ENCODE measurements at regions not wholly inside any gene's neighbourhood (a gene's known extent, or its start where the extent isn't known, plus 50 kb on each side); places are given as distances from the start of the nearest gene placed in this dataset.
A peak's percentile ranks its signal among the peaks of the same experiment; 100 is the strongest.
"Not testable (repeated sequence)": the region's sequence is repeated elsewhere in the genome, so short reads cannot be mapped to it uniquely, and the experiment has no call there.

- no peaks in the 10 kb centered on the region for H3K36me3 Mint-ChIP-seq (ENCODE audit: low read depth)
- no peak for DNase-seq
- H3K27ac Mint-ChIP-seq, result no peak overlapping the region
- no peaks in the 10 kb centered on the region for H3K4me1 Mint-ChIP-seq
- H3K27me3 Mint-ChIP-seq, result peaks cover under 1% of the 10 kb centered on the region
- no peaks in the 10 kb centered on the region for H3K9me3 ChIP-seq (ENCODE audit: control insufficient read depth, low read length, poor library complexity, severe bottlenecking)
- no peak for ATAC-seq
- H3K4me3 Mint-ChIP-seq, result no peak overlapping the region
Measured at GRCh38 chr2:239868556-239869181, 156.5 kb downstream of the NDUFA10 start.

GRCh38 chr2:239866778-239867177 lies 158.4 kb downstream of the NDUFA10 start:
- Mint-ChIP-seq H3K36me3 (ENCODE audit: low read depth) (no peaks in the 10 kb centered on the region), H3K27me3 (no peaks in the 10 kb centered on the region), H3K27ac (no peak overlapping the region), H3K4me3 (no peak overlapping the region), H3K4me1 (peaks cover 7% of the 10 kb centered on the region)
- no peak for DNase-seq
- no peak for ATAC-seq
- H3K9me3 ChIP-seq (ENCODE audit: control insufficient read depth, low read length, poor library complexity, severe bottlenecking), result no peaks in the 10 kb centered on the region

- no peaks in the 10 kb centered on the region for H3K9me3 ChIP-seq (ENCODE audit: control insufficient read depth, low read length, poor library complexity, severe bottlenecking)
- Mint-ChIP-seq H3K27me3 (no peaks in the 10 kb centered on the region), H3K27ac (no peak overlapping the region), H3K4me3 (no peak overlapping the region), H3K36me3 (ENCODE audit: low read depth) (no peaks in the 10 kb centered on the region), H3K4me1 (peaks cover 10% of the 10 kb centered on the region)
- DNase-seq (no peak), ATAC-seq (no peak)
Measured at GRCh38 chr2:239866350-239866749, 158.8 kb downstream of the NDUFA10 start.

GRCh38 chr2:239865856-239866255 lies 159.3 kb downstream of the NDUFA10 start:
- DNase-seq; H3K27ac Mint-ChIP-seq; H3K27me3 Mint-ChIP-seq; ATAC-seq; H3K36me3 Mint-ChIP-seq (ENCODE audit: low read depth); H3K9me3 ChIP-seq (ENCODE audit: control insufficient read depth, low read length, poor library complexity, severe bottlenecking); H3K4me3 Mint-ChIP-seq: not testable (repeated sequence)
- H3K4me1 Mint-ChIP-seq, result peaks cover 13% of the 10 kb centered on the region

- DNase-seq (no peak), ATAC-seq (no peak)
- H3K9me3 ChIP-seq (ENCODE audit: control insufficient read depth, low read length, poor library complexity, severe bottlenecking), result no peaks in the 10 kb centered on the region
- Mint-ChIP-seq H3K27ac (no peak overlapping the region), H3K36me3 (ENCODE audit: low read depth) (no peaks in the 10 kb centered on the region), H3K4me1 (peaks cover 16% of the 10 kb centered on the region), H3K4me3 (no peak overlapping the region), H3K27me3 (no peaks in the 10 kb centered on the region)
Measured at GRCh38 chr2:239865059-239865639, 160.0 kb downstream of the NDUFA10 start.

- Mint-ChIP-seq H3K4me1 (peaks cover 16% of the 10 kb centered on the region), H3K36me3 (ENCODE audit: low read depth) (no peaks in the 10 kb centered on the region), H3K4me3 (no peak overlapping the region), H3K27me3 (no peaks in the 10 kb centered on the region), H3K27ac (no peak overlapping the region)
- ATAC-seq (no peak), DNase-seq (no peak)
- no peaks in the 10 kb centered on the region for H3K9me3 ChIP-seq (ENCODE audit: control insufficient read depth, low read length, poor library complexity, severe bottlenecking)
Measured at GRCh38 chr2:239864247-239865058, 160.7 kb downstream of the NDUFA10 start.

GRCh38 chr2:239862613-239863012 lies 162.5 kb downstream of the NDUFA10 start:
- H3K4me3 Mint-ChIP-seq, result no peak overlapping the region
- H3K9me3 ChIP-seq (ENCODE audit: control insufficient read depth, low read length, poor library complexity, severe bottlenecking), result no peaks in the 10 kb centered on the region
- DNase-seq (no peak), ATAC-seq (no peak)
- H3K4me1 Mint-ChIP-seq, result peaks cover 16% of the 10 kb centered on the region
- H3K36me3 Mint-ChIP-seq (ENCODE audit: low read depth), result peaks cover 2% of the 10 kb centered on the region
- H3K27ac Mint-ChIP-seq, result peak overlapping the region; percentile 53
- no peaks in the 10 kb centered on the region for H3K27me3 Mint-ChIP-seq

- Mint-ChIP-seq H3K4me3 (no peak overlapping the region), H3K4me1 (peaks cover 16% of the 10 kb centered on the region)
Measured at GRCh38 chr2:239858179-239858578, 167.0 kb downstream of the NDUFA10 start.

GRCh38 chr2:239857591-239857990 lies 167.6 kb downstream of the NDUFA10 start:
- Mint-ChIP-seq H3K4me3 (no peak overlapping the region), H3K36me3 (ENCODE audit: low read depth) (peaks cover 2% of the 10 kb centered on the region)

More at GRCh38 chr2:239858179-239858578, 167.0 kb downstream of the NDUFA10 start:
- H3K36me3 Mint-ChIP-seq (ENCODE audit: low read depth), result peaks cover 2% of the 10 kb centered on the region
- H3K27ac Mint-ChIP-seq, result no peak overlapping the region
- H3K27me3 Mint-ChIP-seq, result peaks cover 16% of the 10 kb centered on the region
- H3K9me3 ChIP-seq (ENCODE audit: control insufficient read depth, low read length, poor library complexity, severe bottlenecking), result no peaks in the 10 kb centered on the region
- ATAC-seq (no peak), DNase-seq (no peak)

GRCh38 chr2:239856620-239857285 lies 168.4 kb downstream of the NDUFA10 start:
- Mint-ChIP-seq H3K36me3 (ENCODE audit: low read depth) (peaks cover 2% of the 10 kb centered on the region), H3K27ac (no peak overlapping the region), H3K4me3 (no peak overlapping the region), H3K27me3 (peaks cover 16% of the 10 kb centered on the region), H3K4me1 (peaks cover 9% of the 10 kb centered on the region)
- DNase-seq (no peak), ATAC-seq (no peak)
- no peaks in the 10 kb centered on the region for H3K9me3 ChIP-seq (ENCODE audit: control insufficient read depth, low read length, poor library complexity, severe bottlenecking)

More at GRCh38 chr2:239857591-239857990, 167.6 kb downstream of the NDUFA10 start:
- ATAC-seq (no peak), DNase-seq (no peak)
- Mint-ChIP-seq H3K27me3 (peaks cover 16% of the 10 kb centered on the region), H3K4me1 (peaks cover 16% of the 10 kb centered on the region), H3K27ac (no peak overlapping the region)
- H3K9me3 ChIP-seq (ENCODE audit: control insufficient read depth, low read length, poor library complexity, severe bottlenecking), result no peaks in the 10 kb centered on the region

- peaks cover 2% of the 10 kb centered on the region for H3K36me3 Mint-ChIP-seq (ENCODE audit: low read depth)
- no peaks in the 10 kb centered on the region for H3K9me3 ChIP-seq (ENCODE audit: control insufficient read depth, low read length, poor library complexity, severe bottlenecking)
- DNase-seq, result no peak
- ATAC-seq, result no peak
- no peak overlapping the region for H3K4me3 Mint-ChIP-seq
- H3K27me3 Mint-ChIP-seq, result peaks cover 16% of the 10 kb centered on the region
- H3K27ac Mint-ChIP-seq, result no peak overlapping the region
- peaks cover 4% of the 10 kb centered on the region for H3K4me1 Mint-ChIP-seq
Measured at GRCh38 chr2:239855863-239856587, 169.1 kb downstream of the NDUFA10 start.

GRCh38 chr2:239854596-239854995 lies 170.5 kb downstream of the NDUFA10 start:
- H3K36me3 Mint-ChIP-seq (ENCODE audit: low read depth), result peaks cover 2% of the 10 kb centered on the region
- H3K9me3 ChIP-seq (ENCODE audit: control insufficient read depth, low read length, poor library complexity, severe bottlenecking), result peaks cover 3% of the 10 kb centered on the region
- DNase-seq (no peak), ATAC-seq (no peak)
- H3K27me3 Mint-ChIP-seq, result peaks cover 16% of the 10 kb centered on the region
- no peak overlapping the region for H3K27ac Mint-ChIP-seq
- no peaks in the 10 kb centered on the region for H3K4me1 Mint-ChIP-seq
- H3K4me3 Mint-ChIP-seq, result no peak overlapping the region

Data from T-helper 17 cell (primary cell).